C4-2B (cell line): ENCODE measurements at regions not wholly inside any gene's neighbourhood (a gene's known extent, or its start where the extent isn't known, plus 50 kb on each side); places are given as distances from the start of the nearest gene placed in this dataset.

Experiments used
- ZFX ChIP-seq: fragments of 450-650 bp; IDR thresholded peaks from 2 replicates; pipeline ENCODE4 v1.6.1; 2017
- TF ChIP-seq, protein P1 (sequence below): fragments of 450-650 bp; conservative IDR thresholded peaks from 2 replicates; pipeline ENCODE4 v1.5.1; 2017; ENCODE audit warnings: mild to moderate bottlenecking

DNA sequence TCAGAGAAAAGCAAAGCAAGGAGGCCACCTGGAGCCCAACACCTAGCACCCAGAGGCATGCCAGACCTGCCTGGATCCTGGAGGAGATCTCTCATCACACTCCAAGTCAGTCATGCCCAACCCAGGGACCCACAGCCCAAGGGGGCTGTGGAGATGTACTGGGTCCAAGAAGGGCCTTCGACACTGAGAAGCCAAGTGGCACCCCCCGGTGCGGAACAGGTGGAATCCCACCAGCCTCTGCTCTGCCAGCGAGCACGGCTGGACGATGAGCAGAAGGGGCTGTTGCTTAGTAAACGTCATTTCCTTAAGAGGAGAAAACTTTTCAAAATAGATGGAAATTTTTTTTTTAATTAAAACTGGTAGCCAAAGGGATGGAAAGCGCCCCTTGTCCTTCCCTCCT is 171.9 kb upstream of the GRK3 start:
- TF ChIP-seq, protein P1, sequence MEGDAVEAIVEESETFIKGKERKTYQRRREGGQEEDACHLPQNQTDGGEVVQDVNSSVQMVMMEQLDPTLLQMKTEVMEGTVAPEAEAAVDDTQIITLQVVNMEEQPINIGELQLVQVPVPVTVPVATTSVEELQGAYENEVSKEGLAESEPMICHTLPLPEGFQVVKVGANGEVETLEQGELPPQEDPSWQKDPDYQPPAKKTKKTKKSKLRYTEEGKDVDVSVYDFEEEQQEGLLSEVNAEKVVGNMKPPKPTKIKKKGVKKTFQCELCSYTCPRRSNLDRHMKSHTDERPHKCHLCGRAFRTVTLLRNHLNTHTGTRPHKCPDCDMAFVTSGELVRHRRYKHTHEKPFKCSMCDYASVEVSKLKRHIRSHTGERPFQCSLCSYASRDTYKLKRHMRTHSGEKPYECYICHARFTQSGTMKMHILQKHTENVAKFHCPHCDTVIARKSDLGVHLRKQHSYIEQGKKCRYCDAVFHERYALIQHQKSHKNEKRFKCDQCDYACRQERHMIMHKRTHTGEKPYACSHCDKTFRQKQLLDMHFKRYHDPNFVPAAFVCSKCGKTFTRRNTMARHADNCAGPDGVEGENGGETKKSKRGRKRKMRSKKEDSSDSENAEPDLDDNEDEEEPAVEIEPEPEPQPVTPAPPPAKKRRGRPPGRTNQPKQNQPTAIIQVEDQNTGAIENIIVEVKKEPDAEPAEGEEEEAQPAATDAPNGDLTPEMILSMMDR, result no peak
- TF ChIP-seq ZFX, result no peak
